Breast epithelium (tissue), 3 donors: ENCODE measurements at regions not wholly inside any gene's neighbourhood (a gene's known extent, or its start where the extent isn't known, plus 50 kb on each side); places are given as distances from the start of the nearest gene placed in this dataset.

Experiments
- POLR2A ChIP-seq: fragments of 450-650 bp; IDR thresholded peaks from one replicate; pipeline ENCODE4 v1.6.1; 2016; ENCODE audit warnings: antibody characterized with exemption, mild to moderate bottlenecking, moderate library complexity
- TF ChIP-seq, protein P1 (sequence below), 3 donors: fragments of 450-650 bp; IDR thresholded peaks; one replicate each; pipeline ENCODE4 v1.5.1; 2016 to 2017; ENCODE audit warnings: antibody characterized with exemption in 3 of 3, mild to moderate bottlenecking in 3 of 3, moderate library complexity in 3 of 3

DNA sequence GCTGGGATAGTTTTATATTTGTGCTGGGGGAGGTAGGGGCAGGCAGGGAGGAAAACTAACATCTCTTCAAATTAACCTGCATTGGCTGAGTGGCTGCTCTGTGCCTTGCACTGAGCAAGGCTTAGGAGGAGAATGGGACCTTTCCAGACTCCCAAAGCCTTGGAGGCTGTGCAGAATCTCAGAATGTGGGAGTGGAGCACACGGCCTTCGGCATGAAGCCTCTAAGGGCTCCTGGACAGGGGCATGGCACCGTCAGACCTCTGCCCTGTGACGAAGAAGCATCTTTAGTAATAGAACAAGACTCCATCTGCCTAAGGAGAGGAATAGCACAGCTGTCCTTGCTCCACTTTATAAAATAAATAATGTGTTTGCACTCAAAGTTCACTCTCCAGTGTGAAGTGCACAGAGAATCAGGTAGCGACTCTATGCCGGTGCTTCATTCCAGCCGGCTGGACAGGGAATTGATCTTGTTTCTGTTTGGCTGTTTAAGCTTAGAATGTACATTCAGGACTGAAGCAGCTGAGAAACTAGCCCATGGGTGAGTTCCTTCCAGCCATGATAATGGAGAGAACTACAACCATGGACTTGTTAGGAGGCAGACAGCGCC is 228.5 kb upstream of the ADAMTS9 start:
- TF ChIP-seq, protein P1, sequence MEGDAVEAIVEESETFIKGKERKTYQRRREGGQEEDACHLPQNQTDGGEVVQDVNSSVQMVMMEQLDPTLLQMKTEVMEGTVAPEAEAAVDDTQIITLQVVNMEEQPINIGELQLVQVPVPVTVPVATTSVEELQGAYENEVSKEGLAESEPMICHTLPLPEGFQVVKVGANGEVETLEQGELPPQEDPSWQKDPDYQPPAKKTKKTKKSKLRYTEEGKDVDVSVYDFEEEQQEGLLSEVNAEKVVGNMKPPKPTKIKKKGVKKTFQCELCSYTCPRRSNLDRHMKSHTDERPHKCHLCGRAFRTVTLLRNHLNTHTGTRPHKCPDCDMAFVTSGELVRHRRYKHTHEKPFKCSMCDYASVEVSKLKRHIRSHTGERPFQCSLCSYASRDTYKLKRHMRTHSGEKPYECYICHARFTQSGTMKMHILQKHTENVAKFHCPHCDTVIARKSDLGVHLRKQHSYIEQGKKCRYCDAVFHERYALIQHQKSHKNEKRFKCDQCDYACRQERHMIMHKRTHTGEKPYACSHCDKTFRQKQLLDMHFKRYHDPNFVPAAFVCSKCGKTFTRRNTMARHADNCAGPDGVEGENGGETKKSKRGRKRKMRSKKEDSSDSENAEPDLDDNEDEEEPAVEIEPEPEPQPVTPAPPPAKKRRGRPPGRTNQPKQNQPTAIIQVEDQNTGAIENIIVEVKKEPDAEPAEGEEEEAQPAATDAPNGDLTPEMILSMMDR (IDR thresholded peaks at IDR 0.05), result no peak
- no peak for TF ChIP-seq POLR2A
